ENCODE measurements at regions not wholly inside any gene's neighbourhood (a gene's known extent, or its start where the extent isn't known, plus 50 kb on each side); places are given as distances from the start of the nearest gene placed in this dataset.

DNA sequence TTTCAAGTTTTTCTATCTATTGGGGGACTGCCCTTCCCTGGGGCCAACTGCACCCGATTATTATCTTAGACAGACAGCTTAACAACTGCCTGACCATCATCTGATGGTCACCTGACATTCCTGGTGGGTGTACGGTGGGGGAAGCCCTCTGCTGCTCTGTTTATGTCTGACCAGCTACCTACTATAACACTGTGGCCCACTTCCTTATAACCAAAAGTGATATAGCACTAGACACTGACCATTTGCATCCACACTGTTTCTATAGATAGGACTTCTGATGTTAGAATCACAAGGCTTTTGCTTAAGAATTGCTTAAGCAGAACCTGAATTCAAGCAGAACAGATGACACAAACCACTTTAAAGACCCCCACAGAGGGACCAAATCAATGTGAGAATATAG, 110.5 kb upstream of the RAI14 start:
- H3K9ac ChIP-seq (ENCODE audit: low read length in 3 of 3), result no peak overlapping the region
- TF ChIP-seq, protein P1, sequence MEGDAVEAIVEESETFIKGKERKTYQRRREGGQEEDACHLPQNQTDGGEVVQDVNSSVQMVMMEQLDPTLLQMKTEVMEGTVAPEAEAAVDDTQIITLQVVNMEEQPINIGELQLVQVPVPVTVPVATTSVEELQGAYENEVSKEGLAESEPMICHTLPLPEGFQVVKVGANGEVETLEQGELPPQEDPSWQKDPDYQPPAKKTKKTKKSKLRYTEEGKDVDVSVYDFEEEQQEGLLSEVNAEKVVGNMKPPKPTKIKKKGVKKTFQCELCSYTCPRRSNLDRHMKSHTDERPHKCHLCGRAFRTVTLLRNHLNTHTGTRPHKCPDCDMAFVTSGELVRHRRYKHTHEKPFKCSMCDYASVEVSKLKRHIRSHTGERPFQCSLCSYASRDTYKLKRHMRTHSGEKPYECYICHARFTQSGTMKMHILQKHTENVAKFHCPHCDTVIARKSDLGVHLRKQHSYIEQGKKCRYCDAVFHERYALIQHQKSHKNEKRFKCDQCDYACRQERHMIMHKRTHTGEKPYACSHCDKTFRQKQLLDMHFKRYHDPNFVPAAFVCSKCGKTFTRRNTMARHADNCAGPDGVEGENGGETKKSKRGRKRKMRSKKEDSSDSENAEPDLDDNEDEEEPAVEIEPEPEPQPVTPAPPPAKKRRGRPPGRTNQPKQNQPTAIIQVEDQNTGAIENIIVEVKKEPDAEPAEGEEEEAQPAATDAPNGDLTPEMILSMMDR (IDR thresholded peaks at IDR 0.05; ENCODE audit: borderline replicate concordance, extremely low read depth, insufficient read depth), result no peak
- no peak for DNase-seq
- H3K27me3 ChIP-seq (ENCODE audit: control insufficient read depth, insufficient read depth, low read length), result no peaks in the 10 kb centered on the region
- no peak overlapping the region for H3K4me3 ChIP-seq (ENCODE audit: low read length in 3 of 3)
- no peak for FAIRE-seq
- no peak overlapping the region for H3K27ac ChIP-seq (ENCODE audit: low read depth in 2 of 2, low read length in 2 of 2)
- peaks cover 0 to 14% (median 2%) of the 10 kb centered on the region in 3 donors for H3K9me3 ChIP-seq (ENCODE audit: control insufficient read depth in 2 of 3, insufficient read depth in 1 of 3, low read length in 3 of 3)
- no peaks in the 10 kb centered on the region for H3K36me3 ChIP-seq (ENCODE audit: control insufficient read depth in 2 of 3, insufficient read depth in 3 of 3, low read length in 3 of 3)
- intact Hi-C loops (cut with DNase I), result no loop called here
- no peaks in the 10 kb centered on the region for H3K4me1 ChIP-seq (ENCODE audit: control insufficient read depth in 2 of 3, insufficient read depth in 2 of 3, low read depth in 1 of 3, low read length in 3 of 3)

DNA sequence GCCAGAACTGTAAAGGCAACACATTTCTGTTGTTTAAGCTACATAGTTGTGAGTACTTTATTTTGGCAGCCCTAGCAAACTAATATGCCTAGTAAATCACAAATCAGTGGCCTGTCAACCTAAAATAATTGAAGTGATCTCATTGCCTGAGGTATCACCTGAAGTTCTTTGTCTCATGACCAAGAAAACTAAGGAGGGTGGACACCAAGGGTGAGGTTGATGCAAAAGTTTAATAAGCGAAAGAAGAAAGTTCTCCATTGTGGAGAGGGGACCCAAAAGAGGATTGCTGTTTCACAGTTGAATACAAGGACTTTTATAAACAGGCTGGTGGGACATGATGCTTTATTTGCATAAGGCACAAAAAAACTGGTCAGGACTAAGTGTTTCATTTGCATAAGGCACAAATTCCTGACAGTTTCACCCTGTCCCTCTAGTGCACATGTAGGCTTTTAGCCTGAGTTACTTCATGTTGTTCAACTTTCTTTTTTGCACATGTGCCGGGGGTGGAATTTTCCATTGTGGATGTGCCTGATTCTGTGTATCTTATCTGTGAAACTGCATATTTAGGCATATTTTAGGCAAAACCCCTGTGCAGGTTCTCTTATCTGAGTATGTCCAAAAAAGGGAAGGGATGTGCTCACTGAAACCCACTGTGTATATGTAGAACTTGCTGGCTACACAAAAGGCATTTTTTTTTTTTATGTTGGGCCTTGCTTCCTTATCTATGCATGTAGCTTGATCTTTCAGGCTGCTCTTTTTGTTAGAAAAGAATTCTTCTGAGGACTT, 108.6 kb upstream of the RAI14 start:
- DNase-seq (no peak), FAIRE-seq (no peak)
- intact Hi-C loops (cut with DNase I), result no loop called here
- Histone ChIP-seq H3K4me3 (ENCODE audit: low read length in 3 of 3) (no peak overlapping the region), H3K9me3 (ENCODE audit: control insufficient read depth in 2 of 3, insufficient read depth in 1 of 3, low read length in 3 of 3) (peaks cover 0 to 14% (median 2%) of the 10 kb centered on the region in 3 donors), H3K36me3 (ENCODE audit: control insufficient read depth in 2 of 3, insufficient read depth in 3 of 3, low read length in 3 of 3) (no peaks in the 10 kb centered on the region), H3K4me1 (ENCODE audit: control insufficient read depth in 2 of 3, insufficient read depth in 2 of 3, low read depth in 1 of 3, low read length in 3 of 3) (no peaks in the 10 kb centered on the region), H3K27me3 (ENCODE audit: control insufficient read depth, insufficient read depth, low read length) (no peaks in the 10 kb centered on the region), H3K27ac (ENCODE audit: low read depth in 2 of 2, low read length in 2 of 2) (no peak overlapping the region), H3K9ac (ENCODE audit: low read length in 3 of 3) (no peak overlapping the region)
- TF ChIP-seq, protein P1 (IDR thresholded peaks at IDR 0.05; ENCODE audit: borderline replicate concordance, extremely low read depth, insufficient read depth), result no peak

DNA sequence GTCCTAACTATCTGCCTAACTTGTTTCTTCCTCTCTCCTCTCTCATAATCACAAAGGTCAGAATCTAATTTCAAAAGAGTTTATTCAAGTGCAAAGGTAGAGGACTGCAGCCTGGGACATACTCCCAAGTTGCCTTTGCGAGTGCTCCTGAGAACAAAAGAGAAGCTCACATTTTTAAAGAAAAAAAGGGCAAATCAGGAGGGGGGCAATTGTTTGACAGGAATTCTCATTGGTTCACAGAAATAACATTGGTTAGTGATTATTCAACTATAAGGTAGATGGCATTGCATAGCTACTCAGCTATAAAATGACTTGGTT, 108.1 kb upstream of the RAI14 start:
- H3K27me3 ChIP-seq (ENCODE audit: control insufficient read depth, insufficient read depth, low read length), result no peaks in the 10 kb centered on the region
- H3K4me3 ChIP-seq (ENCODE audit: low read length in 3 of 3), result no peak overlapping the region
- H3K9me3 ChIP-seq (ENCODE audit: control insufficient read depth in 2 of 3, insufficient read depth in 1 of 3, low read length in 3 of 3), result peaks cover 0 to 14% (median 2%) of the 10 kb centered on the region in 3 donors
- TF ChIP-seq, protein P1 (IDR thresholded peaks at IDR 0.05; ENCODE audit: borderline replicate concordance, extremely low read depth, insufficient read depth), result no peak
- DNase-seq, result no peak
- H3K36me3 ChIP-seq (ENCODE audit: control insufficient read depth in 2 of 3, insufficient read depth in 3 of 3, low read length in 3 of 3), result no peaks in the 10 kb centered on the region
- no peak overlapping the region for H3K9ac ChIP-seq (ENCODE audit: low read length in 3 of 3)
- intact Hi-C loops (cut with DNase I), result no loop called here
- H3K27ac ChIP-seq (ENCODE audit: low read depth in 2 of 2, low read length in 2 of 2), result no peak overlapping the region
- H3K4me1 ChIP-seq (ENCODE audit: control insufficient read depth in 2 of 3, insufficient read depth in 2 of 3, low read depth in 1 of 3, low read length in 3 of 3), result no peaks in the 10 kb centered on the region
- FAIRE-seq, result no peak
